Body of pancreas (tissue), 4 donors: ENCODE measurements at regions not wholly inside any gene's neighbourhood (a gene's known extent, or its start where the extent isn't known, plus 50 kb on each side); places are given as distances from the start of the nearest gene placed in this dataset.

Source experiments
- CTCF ChIP-seq, 7 experiments: fragments of 450-650 bp in 4 of 7; fragments of 200-600 bp in 3 of 7; sonication (generic) in 3 of 7; IDR thresholded peaks; one replicate each; pipeline ENCODE4 v1.5.1; 2016 to 2019; ENCODE audit warnings: antibody characterized with exemption in 7 of 7
- POLR2A ChIP-seq, 3 donors: fragments of 450-650 bp; IDR thresholded peaks; one replicate each; pipeline ENCODE4 v1.6.1; 2016; ENCODE audit warnings: antibody characterized with exemption in 3 of 3, mild to moderate bottlenecking in 2 of 3

GRCh38 chr7:11315666-11316258 lies 342.1 kb downstream of the PHF14 start:
- TF ChIP-seq CTCF (IDR thresholded peaks at IDR 0.05) (no peak), POLR2A (IDR thresholded peaks at IDR 0.05) (no peak)
